ENCODE measurements at regions not wholly inside any gene's neighbourhood (a gene's known extent, or its start where the extent isn't known, plus 50 kb on each side); places are given as distances from the start of the nearest gene placed in this dataset.

DNA sequence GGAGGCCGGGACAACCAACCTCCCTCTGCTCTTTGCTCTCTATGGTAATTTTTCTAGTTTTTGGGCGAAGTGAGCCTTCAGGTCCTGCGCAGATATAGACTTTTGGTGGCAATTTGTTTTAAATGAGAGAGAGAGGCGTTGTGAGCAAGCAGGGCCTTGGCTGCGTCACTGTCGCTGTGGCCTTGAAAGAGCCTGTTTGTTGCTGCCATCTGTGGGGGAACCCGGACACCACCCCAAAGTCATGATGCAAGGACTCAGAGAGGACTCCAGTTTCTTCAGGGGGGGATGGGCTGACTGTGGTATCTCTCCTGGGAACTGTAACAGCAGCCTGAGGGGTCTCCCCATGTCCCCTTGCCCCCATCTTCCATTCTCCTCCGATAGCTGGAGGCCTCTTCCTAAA is 462.7 kb upstream of the SULF2 start:
- Histone ChIP-seq H4K8ac (ENCODE audit: low read depth, low read length) (no peak overlapping the region), H3K4me2 (ENCODE audit: low read length) (no peak overlapping the region), H3K4me1 (ENCODE audit: control insufficient read depth in 1 of 2, insufficient read depth in 2 of 2, low read length in 2 of 2) (no peaks in the 10 kb centered on the region), H3K18ac (ENCODE audit: low read length) (no peak overlapping the region), H3K27me3 (ENCODE audit: insufficient read depth, low read length) (no peaks in the 10 kb centered on the region), H3K9me3 (ENCODE audit: insufficient read depth, low read depth, low read length) (no peaks in the 10 kb centered on the region), H2AK5ac (ENCODE audit: low read length) (no peak overlapping the region), H3K4me3 (ENCODE audit: low read depth, low read length) (no peak overlapping the region), H3K23ac (ENCODE audit: low read length) (no peak overlapping the region), H4K91ac (ENCODE audit: low read depth, low read length) (no peak overlapping the region), H2BK5ac (ENCODE audit: low read depth, low read length, poor library complexity) (no peak overlapping the region), H2BK12ac (ENCODE audit: low read length) (no peak overlapping the region), H3K79me1 (ENCODE audit: low read length) (no peaks in the 10 kb centered on the region), H3K4ac (ENCODE audit: low read depth, low read length) (no peak overlapping the region), H2BK120ac (ENCODE audit: insufficient read depth, low read length, poor library complexity) (no peak overlapping the region), H3K27ac (ENCODE audit: low read depth, low read length) (no peak overlapping the region), H3K9ac (ENCODE audit: low read length) (no peak overlapping the region), H4K12ac (ENCODE audit: low read depth, low read length) (no peak overlapping the region), H3K36me3 (ENCODE audit: control insufficient read depth in 1 of 2, insufficient read depth in 2 of 2, low read length in 2 of 2) (no peaks in the 10 kb centered on the region), H2AFZ (ENCODE audit: insufficient read depth, low read length, poor library complexity) (no peak overlapping the region), H3K79me2 (ENCODE audit: control insufficient read depth, insufficient read depth, low read length, poor library complexity) (no peaks in the 10 kb centered on the region), H3K14ac (ENCODE audit: low read length) (no peak overlapping the region)
- WGBS (ENCODE audit: extremely low coverage, insufficient coverage, insufficient read length): no CpG with 5 or more reads among the region's 8 CpGs
- DNase-seq: no peak

DNA sequence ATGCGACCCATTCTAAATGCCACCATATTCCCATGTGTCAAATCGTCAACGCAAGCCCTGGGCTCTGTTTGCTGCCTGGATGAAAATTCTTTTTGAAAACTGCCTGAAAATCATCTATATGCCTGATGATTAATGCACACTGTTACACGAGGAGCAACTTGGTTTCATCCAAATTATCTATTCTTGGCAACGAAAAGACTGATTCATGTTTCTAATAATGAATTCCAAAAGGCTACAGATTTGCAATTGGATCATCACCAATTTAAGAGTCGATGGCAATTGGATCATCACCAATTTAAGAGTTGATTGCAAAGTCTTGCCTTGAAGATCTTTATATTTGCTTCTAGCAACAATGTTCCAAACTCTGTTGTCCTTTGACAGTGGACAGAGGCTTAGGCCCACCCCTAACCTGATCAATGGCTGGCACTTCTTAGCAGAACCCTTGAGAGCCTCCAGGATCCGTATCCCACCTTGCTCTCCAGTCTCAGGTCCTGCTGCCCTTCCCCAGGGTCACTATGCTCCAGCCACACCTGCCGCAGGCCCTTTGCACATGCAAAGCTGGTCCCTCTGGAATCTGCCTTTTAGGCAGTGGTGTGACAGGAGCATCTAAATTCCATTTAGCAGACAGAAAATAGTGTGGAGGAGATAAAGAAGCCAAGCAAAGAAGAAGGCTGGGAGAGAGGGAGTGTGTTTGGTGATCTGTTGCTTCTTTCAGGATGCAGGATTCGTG is 460.9 kb upstream of the SULF2 start:
- Histone ChIP-seq H3K14ac (ENCODE audit: low read length) (no peak overlapping the region), H3K4me2 (ENCODE audit: low read length) (no peak overlapping the region), H3K79me2 (ENCODE audit: control insufficient read depth, insufficient read depth, low read length, poor library complexity) (no peaks in the 10 kb centered on the region), H2BK5ac (ENCODE audit: low read depth, low read length, poor library complexity) (no peak overlapping the region), H4K8ac (ENCODE audit: low read depth, low read length) (no peak overlapping the region), H3K23ac (ENCODE audit: low read length) (no peak overlapping the region), H2AFZ (ENCODE audit: insufficient read depth, low read length, poor library complexity) (no peak overlapping the region), H4K91ac (ENCODE audit: low read depth, low read length) (no peak overlapping the region), H3K9me3 (ENCODE audit: insufficient read depth, low read depth, low read length) (peaks cover 4% of the 10 kb centered on the region), H4K12ac (ENCODE audit: low read depth, low read length) (no peak overlapping the region), H3K4me3 (ENCODE audit: low read depth, low read length) (no peak overlapping the region), H3K4ac (ENCODE audit: low read depth, low read length) (no peak overlapping the region), H3K79me1 (ENCODE audit: low read length) (no peaks in the 10 kb centered on the region), H3K9ac (ENCODE audit: low read length) (no peak overlapping the region), H3K27me3 (ENCODE audit: insufficient read depth, low read length) (no peaks in the 10 kb centered on the region), H2AK5ac (ENCODE audit: low read length) (no peak overlapping the region), H3K18ac (ENCODE audit: low read length) (no peak overlapping the region), H2BK12ac (ENCODE audit: low read length) (no peak overlapping the region), H3K4me1 (ENCODE audit: control insufficient read depth in 1 of 2, insufficient read depth in 2 of 2, low read length in 2 of 2) (no peaks in the 10 kb centered on the region), H3K27ac (ENCODE audit: low read depth, low read length) (no peak overlapping the region), H3K36me3 (ENCODE audit: control insufficient read depth in 1 of 2, insufficient read depth in 2 of 2, low read length in 2 of 2) (no peaks in the 10 kb centered on the region), H2BK120ac (ENCODE audit: insufficient read depth, low read length, poor library complexity) (no peak overlapping the region)
- WGBS (ENCODE audit: extremely low coverage, insufficient coverage, insufficient read length): no CpG with 5 or more reads among the region's 9 CpGs
- DNase-seq: no peak

DNA sequence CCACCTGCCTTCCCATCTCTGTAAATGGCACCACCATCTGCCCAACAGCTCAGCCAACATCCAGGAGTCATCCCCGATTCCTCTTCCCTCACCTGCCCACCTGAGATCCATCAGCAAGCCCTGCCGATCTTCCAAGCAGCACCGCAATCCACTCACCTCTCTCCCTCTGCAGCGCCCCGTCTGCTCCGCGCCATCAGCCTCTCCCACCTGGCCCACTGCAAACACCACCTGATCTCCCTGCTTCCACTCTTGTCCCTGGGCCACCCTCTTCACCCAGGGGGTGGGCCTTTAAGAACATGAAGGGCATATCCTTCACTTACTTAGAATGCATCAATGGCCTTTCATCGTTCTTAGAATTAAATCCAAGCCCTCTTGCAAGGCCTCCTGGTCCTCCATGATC is 457.3 kb upstream of the SULF2 start:
- Histone ChIP-seq H3K4ac (ENCODE audit: low read depth, low read length) (no peak overlapping the region), H3K79me2 (ENCODE audit: control insufficient read depth, insufficient read depth, low read length, poor library complexity) (no peaks in the 10 kb centered on the region), H3K4me2 (ENCODE audit: low read length) (no peak overlapping the region), H3K9me3 (ENCODE audit: insufficient read depth, low read depth, low read length) (peaks cover 4% of the 10 kb centered on the region), H3K79me1 (ENCODE audit: low read length) (no peaks in the 10 kb centered on the region), H3K18ac (ENCODE audit: low read length) (no peak overlapping the region), H3K14ac (ENCODE audit: low read length) (no peak overlapping the region), H3K27ac (ENCODE audit: low read depth, low read length) (no peak overlapping the region), H3K9ac (ENCODE audit: low read length) (no peak overlapping the region), H3K36me3 (ENCODE audit: control insufficient read depth in 1 of 2, insufficient read depth in 2 of 2, low read length in 2 of 2) (no peaks in the 10 kb centered on the region), H2BK12ac (ENCODE audit: low read length) (no peak overlapping the region), H2AFZ (ENCODE audit: insufficient read depth, low read length, poor library complexity) (no peak overlapping the region), H3K27me3 (ENCODE audit: insufficient read depth, low read length) (no peaks in the 10 kb centered on the region), H4K12ac (ENCODE audit: low read depth, low read length) (no peak overlapping the region), H3K23ac (ENCODE audit: low read length) (no peak overlapping the region), H3K4me1 (ENCODE audit: control insufficient read depth in 1 of 2, insufficient read depth in 2 of 2, low read length in 2 of 2) (no peaks in the 10 kb centered on the region), H4K8ac (ENCODE audit: low read depth, low read length) (no peak overlapping the region), H2BK5ac (ENCODE audit: low read depth, low read length, poor library complexity) (no peak overlapping the region), H3K4me3 (ENCODE audit: low read depth, low read length) (no peak overlapping the region), H2AK5ac (ENCODE audit: low read length) (no peak overlapping the region), H2BK120ac (ENCODE audit: insufficient read depth, low read length, poor library complexity) (no peak overlapping the region), H4K91ac (ENCODE audit: low read depth, low read length) (no peak overlapping the region)
- no CpG with 5 or more reads among the region's 8 CpGs for WGBS (ENCODE audit: extremely low coverage, insufficient coverage, insufficient read length)
- DNase-seq: no peak

DNA sequence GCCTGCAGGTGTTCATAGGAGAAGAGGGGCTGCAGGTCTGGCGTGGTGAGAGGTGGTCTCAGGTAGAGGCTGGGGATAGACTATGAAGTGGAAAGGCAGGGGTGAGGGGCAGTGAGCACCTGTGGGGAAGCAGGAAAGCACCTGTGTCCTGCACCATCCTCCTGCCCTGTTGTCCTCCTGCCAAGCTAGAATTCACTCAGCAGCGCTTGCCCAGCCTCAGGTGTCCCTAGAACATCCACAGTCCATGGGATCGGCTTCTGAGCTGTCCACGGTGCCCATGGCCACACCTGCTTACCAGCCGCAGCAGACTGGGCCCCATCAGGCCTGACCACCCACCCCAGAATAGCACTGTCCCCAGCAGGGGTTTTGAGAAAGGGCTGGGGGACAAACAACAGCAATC is 456.2 kb upstream of the SULF2 start:
- no peak overlapping the region for H3K4me3 ChIP-seq (ENCODE audit: low read depth, low read length)
- H3K27me3 ChIP-seq (ENCODE audit: insufficient read depth, low read length): no peaks in the 10 kb centered on the region
- no peaks in the 10 kb centered on the region for H3K79me2 ChIP-seq (ENCODE audit: control insufficient read depth, insufficient read depth, low read length, poor library complexity)
- no peak overlapping the region for H3K23ac ChIP-seq (ENCODE audit: low read length)
- H3K36me3 ChIP-seq (ENCODE audit: control insufficient read depth in 1 of 2, insufficient read depth in 2 of 2, low read length in 2 of 2): no peaks in the 10 kb centered on the region
- no CpG with 5 or more reads among the region's 5 CpGs for WGBS (ENCODE audit: extremely low coverage, insufficient coverage, insufficient read length)
- no peak overlapping the region for H3K27ac ChIP-seq (ENCODE audit: low read depth, low read length)
- H3K4me1 ChIP-seq (ENCODE audit: control insufficient read depth in 1 of 2, insufficient read depth in 2 of 2, low read length in 2 of 2): peaks cover 0 to 2% of the 10 kb centered on the region in 2 experiments
- no peak overlapping the region for H2BK120ac ChIP-seq (ENCODE audit: insufficient read depth, low read length, poor library complexity)
- no peak overlapping the region for H3K9ac ChIP-seq (ENCODE audit: low read length)
- H3K18ac ChIP-seq (ENCODE audit: low read length): no peak overlapping the region
- H4K12ac ChIP-seq (ENCODE audit: low read depth, low read length): no peak overlapping the region
- no peak overlapping the region for H3K4me2 ChIP-seq (ENCODE audit: low read length)
- H2BK5ac ChIP-seq (ENCODE audit: low read depth, low read length, poor library complexity): no peak overlapping the region
- no peak overlapping the region for H2AK5ac ChIP-seq (ENCODE audit: low read length)
- DNase-seq: no peak
- no peaks in the 10 kb centered on the region for H3K79me1 ChIP-seq (ENCODE audit: low read length)
- no peak overlapping the region for H4K8ac ChIP-seq (ENCODE audit: low read depth, low read length)
- H4K91ac ChIP-seq (ENCODE audit: low read depth, low read length): no peak overlapping the region
- no peak overlapping the region for H3K14ac ChIP-seq (ENCODE audit: low read length)
- H2BK12ac ChIP-seq (ENCODE audit: low read length): no peak overlapping the region
- no peak overlapping the region for H2AFZ ChIP-seq (ENCODE audit: insufficient read depth, low read length, poor library complexity)
- H3K9me3 ChIP-seq (ENCODE audit: insufficient read depth, low read depth, low read length): peaks cover 4% of the 10 kb centered on the region
- no peak overlapping the region for H3K4ac ChIP-seq (ENCODE audit: low read depth, low read length)
